ENCODE measurements at regions not wholly inside any gene's neighbourhood (a gene's known extent, or its start where the extent isn't known, plus 50 kb on each side); places are given as distances from the start of the nearest gene placed in this dataset.

GRCh38 chr12:111194703-111195051, 174.2 kb downstream of the PHETA1 start:
- CTCF ChIA-PET = no interaction called here
- H3K4me3 ChIP-seq (ENCODE audit: low read depth, low read length) = no peak overlapping the region
- H3K36me3 ChIP-seq (ENCODE audit: control insufficient read depth, insufficient read depth, low read length) = no peaks in the 10 kb centered on the region
- no peak for TF ChIP-seq CTCF (IDR thresholded peaks at IDR 0.05; ENCODE audit: insufficient read depth, low read depth, low read length)
- POLR2A ChIA-PET = no interaction called here
- no peak for DNase-seq (ENCODE audit: low read depth)
- 0 out of 2 replicates have a peak, but pooled peaks cover 2% of the 10 kb centered on the region for H3K27me3 ChIP-seq (ENCODE audit: control insufficient read depth, insufficient read depth, low read length)

- Histone ChIP-seq H3K36me3 (ENCODE audit: control insufficient read depth, insufficient read depth, low read length) (no peaks in the 10 kb centered on the region), H3K27me3 (ENCODE audit: control insufficient read depth, insufficient read depth, low read length) (0 out of 2 replicates have a peak, but pooled peaks cover 2% of the 10 kb centered on the region), H3K4me3 (ENCODE audit: low read depth, low read length) (no peak overlapping the region)
- POLR2A ChIA-PET = no interaction called here
- TF ChIP-seq CTCF (IDR thresholded peaks at IDR 0.05; ENCODE audit: insufficient read depth, low read depth, low read length) = no peak
- DNase-seq (ENCODE audit: low read depth) = no peak
- CTCF ChIA-PET = no interaction called here
Measured at GRCh38 chr12:111193977-111194702, 174.8 kb downstream of the PHETA1 start.

- Histone ChIP-seq H3K4me3 (ENCODE audit: low read depth, low read length) (no peak overlapping the region), H3K36me3 (ENCODE audit: control insufficient read depth, insufficient read depth, low read length) (no peaks in the 10 kb centered on the region), H3K27me3 (ENCODE audit: control insufficient read depth, insufficient read depth, low read length) (0 out of 2 replicates have a peak, but pooled peaks cover 2% of the 10 kb centered on the region)
- POLR2A ChIA-PET = no interaction called here
- no peak for DNase-seq (ENCODE audit: low read depth)
- CTCF ChIA-PET = no interaction called here
- no peak for TF ChIP-seq CTCF (IDR thresholded peaks at IDR 0.05; ENCODE audit: insufficient read depth, low read depth, low read length)
Measured at GRCh38 chr12:111193496-111193895, 175.4 kb downstream of the PHETA1 start.

GRCh38 chr12:111193067-111193466, 175.8 kb downstream of the PHETA1 start:
- no peak for DNase-seq (ENCODE audit: low read depth)
- Histone ChIP-seq H3K36me3 (ENCODE audit: control insufficient read depth, insufficient read depth, low read length) (no peaks in the 10 kb centered on the region), H3K4me3 (ENCODE audit: low read depth, low read length) (no peak overlapping the region), H3K27me3 (ENCODE audit: control insufficient read depth, insufficient read depth, low read length) (0 out of 2 replicates have a peak, but pooled peaks cover 2% of the 10 kb centered on the region)
- CTCF ChIA-PET = no interaction called here
- POLR2A ChIA-PET = no interaction called here
- TF ChIP-seq CTCF (IDR thresholded peaks at IDR 0.05; ENCODE audit: insufficient read depth, low read depth, low read length) = no peak

- Histone ChIP-seq H3K36me3 (ENCODE audit: control insufficient read depth, insufficient read depth, low read length) (no peaks in the 10 kb centered on the region), H3K4me3 (ENCODE audit: low read depth, low read length) (no peak overlapping the region), H3K27me3 (ENCODE audit: control insufficient read depth, insufficient read depth, low read length) (0 out of 2 replicates have a peak, but pooled peaks cover 2% of the 10 kb centered on the region)
- ChIA-PET POLR2A (no interaction called here), CTCF (no interaction called here)
- DNase-seq (ENCODE audit: low read depth) = no peak
- TF ChIP-seq CTCF (IDR thresholded peaks at IDR 0.05; ENCODE audit: insufficient read depth, low read depth, low read length) = no peak
Measured at GRCh38 chr12:111192647-111193046, 176.2 kb downstream of the PHETA1 start.
